ENCODE measurements at regions not wholly inside any gene's neighbourhood (a gene's known extent, or its start where the extent isn't known, plus 50 kb on each side); places are given as distances from the start of the nearest gene placed in this dataset.

GRCh38 chr6:119628691-119629594 is 279.4 kb upstream of the MAN1A1 start:
- no peak for TF ChIP-seq EZH2 (IDR thresholded peaks at IDR 0.05; ENCODE audit: low read length, missing control alignments)
- TF ChIP-seq CTCF (conservative IDR thresholded peaks at IDR 0.05 in 1 of 2, IDR thresholded peaks at IDR 0.05 in 1 of 2; ENCODE audit: low read depth in 1 of 2, low read length in 2 of 2): no peak
